ENCODE measurements at regions not wholly inside any gene's neighbourhood (a gene's known extent, or its start where the extent isn't known, plus 50 kb on each side); places are given as distances from the start of the nearest gene placed in this dataset.
"Not testable (repeated sequence)": the region's sequence is repeated elsewhere in the genome, so short reads cannot be mapped to it uniquely, and the experiment has no call there.

GRCh38 chr4:81594490-81595159 lies 122.9 kb upstream of the RASGEF1B start:
- DNase-seq = no peak

GRCh38 chr4:81592701-81593100 lies 121.0 kb upstream of the RASGEF1B start:
- no peak for DNase-seq

- no peak for DNase-seq
Observed at GRCh38 chr4:81590596-81590995, 118.9 kb upstream of the RASGEF1B start.

- no peak for DNase-seq
Observed at GRCh38 chr4:81589262-81589661, 117.6 kb upstream of the RASGEF1B start.

- no peak for DNase-seq
Observed at GRCh38 chr4:81586706-81587105, 115.0 kb upstream of the RASGEF1B start.

GRCh38 chr4:81580994-81581374 lies 109.3 kb upstream of the RASGEF1B start:
- not testable (repeated sequence) for DNase-seq

GRCh38 chr4:81580346-81580993 lies 108.8 kb upstream of the RASGEF1B start:
- no peak for DNase-seq

- DNase-seq = no peak
Observed at GRCh38 chr4:81577392-81577791, 105.7 kb upstream of the RASGEF1B start.

GRCh38 chr4:81574991-81575390 lies 103.3 kb upstream of the RASGEF1B start:
- no peak for DNase-seq

GRCh38 chr4:81573840-81574239 lies 102.1 kb upstream of the RASGEF1B start:
- no peak for DNase-seq

GRCh38 chr4:81572402-81572801 lies 100.7 kb upstream of the RASGEF1B start:
- DNase-seq = no peak

GRCh38 chr4:81571105-81571504 lies 99.4 kb upstream of the RASGEF1B start:
- no peak for DNase-seq

- DNase-seq = no peak
Observed at GRCh38 chr4:81566161-81566591, 94.5 kb upstream of the RASGEF1B start.

- DNase-seq = peak; percentile 47
Observed at GRCh38 chr4:81565142-81565870, 93.6 kb upstream of the RASGEF1B start.

GRCh38 chr4:81564025-81564424 lies 92.3 kb upstream of the RASGEF1B start:
- no peak for DNase-seq

- no peak for DNase-seq
Observed at GRCh38 chr4:81562093-81562492, 90.4 kb upstream of the RASGEF1B start.

- DNase-seq = no peak
Observed at GRCh38 chr4:81557306-81557705, 85.6 kb upstream of the RASGEF1B start.

- DNase-seq = no peak
Observed at GRCh38 chr4:81555489-81555888, 83.8 kb upstream of the RASGEF1B start.

GRCh38 chr4:81552086-81552485 lies 80.4 kb upstream of the RASGEF1B start:
- DNase-seq = no peak

GRCh38 chr4:81550388-81550859 lies 78.7 kb upstream of the RASGEF1B start:
- DNase-seq = no peak

- DNase-seq = no peak
Observed at GRCh38 chr4:81549984-81550383, 78.3 kb upstream of the RASGEF1B start.

- DNase-seq = no peak
Observed at GRCh38 chr4:81546777-81547176, 75.1 kb upstream of the RASGEF1B start.

Measured in left kidney (tissue), 1 donor.